NCI-H1417 treated with DMSO at 0.1 percent for 48 hours (cell line): ENCODE measurements at regions not wholly inside any gene's neighbourhood (a gene's known extent, or its start where the extent isn't known, plus 50 kb on each side); places are given as distances from the start of the nearest gene placed in this dataset.
"Not testable (repeated sequence)": the region's sequence is repeated elsewhere in the genome, so short reads cannot be mapped to it uniquely, and the experiment has no call there.

Experiments
- DNase-seq: peaks from one replicate; lab custom pipeline; 2025; lab: John Stamatoyannopoulos, UW

DNA sequence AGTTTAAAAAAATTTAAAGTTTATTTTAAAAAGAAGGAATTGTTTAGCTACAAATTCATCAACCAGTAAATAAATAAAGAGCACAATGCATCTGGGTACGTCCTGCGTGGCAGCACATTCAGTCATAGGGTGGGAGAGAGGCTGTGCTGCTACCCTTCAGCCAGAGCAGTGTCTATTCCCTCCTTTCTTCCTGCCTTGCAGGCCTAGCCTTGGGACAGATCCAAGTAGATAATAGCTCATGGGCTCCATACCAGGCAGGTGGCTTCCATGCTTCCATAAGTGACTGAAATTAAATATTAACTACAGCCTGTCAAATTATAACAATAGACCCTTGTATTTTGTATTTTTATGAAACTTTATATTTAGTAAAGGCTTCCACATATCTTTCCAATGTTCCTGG lies 408.3 kb upstream of the RGMB start:
- no peak for DNase-seq

- no peak for DNase-seq
Observed at GRCh38 chr5:98368141-98368540, 405.3 kb upstream of the RGMB start.

GRCh38 chr5:98372351-98372750 lies 401.1 kb upstream of the RGMB start:
- DNase-seq: no peak

DNA sequence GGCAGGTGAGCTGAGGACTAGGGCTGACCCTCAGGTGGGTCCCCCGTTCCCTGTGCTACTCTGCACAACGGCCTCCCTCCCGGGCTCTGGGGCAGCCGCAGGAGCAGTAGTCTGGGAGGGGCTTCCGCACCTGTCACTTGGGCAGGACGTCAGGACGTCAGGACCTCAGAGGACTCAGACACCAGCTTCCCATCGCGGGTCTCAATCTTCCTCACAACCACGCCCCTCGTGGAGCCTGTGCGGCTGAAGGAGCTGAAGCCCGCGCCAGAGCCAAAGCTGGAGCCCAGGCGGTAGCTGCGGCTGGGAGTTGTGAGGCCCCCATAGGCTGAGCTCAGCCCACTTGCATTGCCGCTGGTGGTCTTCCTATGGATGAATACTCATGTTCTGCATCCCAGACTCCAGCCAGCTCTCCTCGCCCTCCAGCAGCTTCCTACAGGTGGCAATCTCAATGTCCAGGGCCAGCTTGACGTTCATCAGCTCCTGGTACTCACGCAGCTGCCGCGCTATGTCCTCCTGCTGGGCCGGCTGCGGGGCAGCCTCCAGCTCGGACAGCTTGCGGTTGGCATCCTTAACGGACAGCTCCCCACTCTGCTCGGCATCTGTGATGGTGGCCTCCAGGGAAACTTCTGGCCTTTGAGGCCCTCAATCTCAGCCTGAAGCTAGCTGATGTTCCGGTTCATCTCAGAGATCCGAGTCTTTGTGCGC lies 381.4 kb upstream of the RGMB start:
- DNase-seq: no peak

GRCh38 chr5:98393205-98393604 lies 380.3 kb upstream of the RGMB start:
- not testable (repeated sequence) for DNase-seq

DNA sequence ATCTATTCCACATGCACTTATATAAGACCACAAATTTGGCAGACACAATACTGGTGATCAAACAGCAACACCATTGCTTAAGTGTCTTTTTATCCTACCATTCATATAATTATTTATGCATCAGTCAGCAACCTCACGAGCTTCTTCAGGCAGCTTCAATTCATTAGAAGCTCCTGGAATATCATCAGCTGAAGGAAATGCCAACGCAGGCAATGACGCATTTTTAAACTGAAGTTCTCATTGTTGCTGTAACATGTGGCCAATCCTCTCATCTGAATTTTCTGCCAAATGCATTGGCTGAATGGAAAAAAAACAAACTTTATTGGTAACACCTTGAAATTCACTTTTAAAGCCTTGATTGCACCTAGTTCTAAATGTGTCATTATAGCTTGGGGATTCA lies 376.4 kb upstream of the RGMB start:
- DNase-seq: no peak

GRCh38 chr5:98398465-98398864 lies 375.0 kb upstream of the RGMB start:
- no peak for DNase-seq

DNA sequence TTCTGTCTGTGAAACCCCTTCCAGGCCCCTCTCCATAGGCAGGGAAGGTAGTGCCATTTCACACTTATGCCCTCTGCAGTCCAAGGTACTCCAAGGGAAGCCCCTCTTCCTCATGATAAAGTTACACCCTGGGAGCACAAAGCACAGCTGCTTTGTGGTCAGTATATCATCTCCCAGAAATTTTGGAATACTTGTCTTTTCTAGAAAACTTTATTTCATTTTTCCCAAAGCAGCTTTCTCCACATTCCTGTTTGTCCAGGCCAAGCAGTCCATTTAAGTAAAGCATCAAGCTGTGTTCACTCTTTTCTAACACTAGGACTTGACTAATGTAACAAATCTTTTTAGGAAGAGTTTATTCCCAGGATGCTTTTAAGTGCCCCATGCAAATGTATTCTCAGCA lies 371.8 kb upstream of the RGMB start:
- DNase-seq: no peak

DNA sequence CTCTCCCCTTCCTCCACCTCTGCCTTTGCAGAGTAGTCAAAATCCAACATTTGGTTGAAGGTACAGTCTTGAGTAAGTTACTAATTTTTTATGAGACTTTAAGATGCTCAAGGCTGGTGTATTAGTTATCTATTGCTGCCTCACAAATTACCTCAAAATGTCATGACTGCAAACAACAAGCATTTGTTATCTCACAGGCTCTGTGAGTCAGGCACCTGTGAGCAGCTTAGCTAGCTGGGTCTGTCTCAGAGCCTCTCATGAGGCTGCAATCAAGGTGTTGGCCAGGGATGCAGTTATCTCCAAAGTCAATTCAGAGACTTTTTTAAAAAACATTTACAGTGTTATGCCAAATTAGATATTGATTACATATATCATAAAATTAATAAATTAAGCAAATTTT lies 371.3 kb upstream of the RGMB start:
- DNase-seq: no peak

GRCh38 chr5:98403131-98403530 lies 370.3 kb upstream of the RGMB start:
- no peak for DNase-seq

- DNase-seq: no peak
Observed at GRCh38 chr5:98414938-98415337, 358.5 kb upstream of the RGMB start.

- DNase-seq: no peak
Observed at GRCh38 chr5:98415663-98416062, 357.8 kb upstream of the RGMB start.

DNA sequence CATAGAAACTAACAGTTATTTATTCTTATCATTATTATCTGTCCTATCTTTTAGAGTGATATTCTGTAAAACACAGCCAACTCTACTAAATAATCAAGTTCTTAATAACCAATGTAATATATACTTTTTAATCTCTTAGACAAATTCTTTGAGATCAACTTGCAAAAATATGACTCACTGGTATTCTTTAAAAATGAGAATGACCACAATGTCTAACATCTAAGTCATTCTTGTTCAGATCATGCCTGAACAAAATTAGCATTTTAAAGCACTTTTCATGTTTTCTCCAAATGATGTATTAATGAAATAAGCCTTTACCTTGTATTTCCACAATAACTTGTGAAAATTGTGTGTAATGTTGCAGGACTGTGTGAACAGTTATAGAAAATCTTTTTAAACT lies 356.9 kb upstream of the RGMB start:
- DNase-seq: no peak

DNA sequence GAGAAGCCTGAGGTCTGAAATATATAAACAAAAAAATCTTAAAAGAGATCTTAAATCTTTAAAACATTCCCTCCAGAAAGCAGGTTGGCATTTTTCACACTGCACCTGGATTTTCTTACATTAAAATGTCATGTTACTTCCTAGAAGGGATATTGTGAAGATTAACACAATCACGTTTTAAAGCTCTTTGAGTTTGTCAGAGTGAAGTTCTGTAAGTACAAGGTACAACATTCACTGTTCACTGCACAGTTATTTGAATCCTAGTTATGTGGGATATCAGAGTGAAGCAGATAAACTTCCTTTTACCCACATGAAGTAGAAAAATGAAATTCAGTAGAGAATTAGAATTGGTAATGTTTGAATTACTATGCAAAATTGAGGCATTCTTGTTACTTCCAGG lies 353.6 kb upstream of the RGMB start:
- DNase-seq: no peak

GRCh38 chr5:98424681-98425450 lies 348.6 kb upstream of the RGMB start:
- no peak for DNase-seq

DNA sequence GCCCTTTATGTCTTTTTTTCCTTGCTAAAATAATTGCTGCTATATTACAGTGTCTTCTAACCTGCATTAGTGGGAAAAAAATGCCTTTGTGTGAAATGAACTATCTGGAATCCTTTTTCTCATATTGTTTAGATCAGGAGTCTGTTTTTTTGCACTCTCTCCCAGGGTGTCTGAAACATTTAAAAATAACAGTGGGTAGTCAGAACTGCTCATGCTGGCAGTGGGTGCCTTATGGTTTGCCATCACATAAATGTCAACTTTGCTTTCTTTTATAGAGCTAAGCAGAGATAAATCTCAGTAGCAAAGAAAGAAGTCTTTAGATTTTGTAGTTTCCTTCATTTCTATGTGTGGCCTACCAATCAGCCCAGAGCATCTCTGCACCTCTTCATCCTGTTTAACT lies 347.8 kb upstream of the RGMB start:
- DNase-seq: no peak

GRCh38 chr5:98428806-98429205 lies 344.7 kb upstream of the RGMB start:
- no peak for DNase-seq

DNA sequence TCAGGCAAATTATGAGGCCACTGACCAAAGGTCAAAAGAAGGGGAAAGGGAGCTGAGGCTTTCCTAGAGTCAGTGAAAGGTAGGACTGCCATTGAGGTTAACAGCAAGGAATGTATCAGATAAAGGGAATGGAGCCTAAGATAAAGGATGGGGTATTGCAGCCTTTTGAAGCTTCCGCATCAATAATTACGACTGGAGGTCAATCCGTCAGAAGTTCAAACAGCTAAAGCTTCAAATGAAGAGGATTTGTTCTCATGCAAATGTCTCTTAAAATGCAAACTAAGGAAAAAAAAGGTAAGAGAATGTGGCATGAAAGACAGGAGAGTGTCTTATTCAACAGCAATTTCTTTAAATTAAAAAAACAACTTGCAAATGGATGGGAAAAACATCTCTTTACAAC lies 341.1 kb upstream of the RGMB start:
- no peak for DNase-seq

DNA sequence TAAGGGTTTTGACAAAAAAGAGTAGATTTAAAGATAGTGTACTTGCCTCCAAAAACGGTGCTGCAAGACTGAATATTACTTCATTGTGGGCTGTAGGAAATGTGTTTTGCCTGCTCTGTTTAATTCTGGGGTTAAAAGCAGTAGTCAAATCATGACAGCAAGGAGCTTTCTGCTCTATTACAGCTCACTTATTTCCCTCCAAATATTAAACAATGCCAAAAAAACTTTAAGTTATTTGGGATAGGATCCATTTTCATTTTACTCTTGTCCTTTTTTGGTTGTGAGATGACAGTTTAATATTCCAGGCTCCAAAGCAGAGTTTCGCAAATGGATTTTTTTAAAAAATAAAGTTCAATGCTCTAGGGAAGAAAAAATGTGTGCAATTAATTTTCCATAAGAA lies 340.4 kb upstream of the RGMB start:
- no peak for DNase-seq

DNA sequence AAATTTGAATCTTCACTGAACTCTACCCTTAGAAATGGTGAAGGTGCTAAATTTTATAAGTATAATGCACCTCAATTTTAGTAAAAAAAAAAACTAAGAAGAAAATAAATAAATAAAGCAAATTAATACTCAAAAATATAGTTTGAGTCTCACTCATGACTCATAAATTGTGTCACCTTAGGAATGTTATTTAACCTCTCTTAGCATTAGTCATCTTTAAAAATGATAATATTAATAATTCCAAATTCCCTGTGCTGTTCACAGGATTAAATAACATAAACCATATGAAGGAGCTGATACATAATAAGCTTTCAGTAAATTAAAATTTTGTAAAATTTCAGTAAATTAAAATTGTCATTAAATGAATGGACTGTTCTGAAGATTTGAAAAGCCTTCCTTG lies 339.8 kb upstream of the RGMB start:
- no peak for DNase-seq

DNA sequence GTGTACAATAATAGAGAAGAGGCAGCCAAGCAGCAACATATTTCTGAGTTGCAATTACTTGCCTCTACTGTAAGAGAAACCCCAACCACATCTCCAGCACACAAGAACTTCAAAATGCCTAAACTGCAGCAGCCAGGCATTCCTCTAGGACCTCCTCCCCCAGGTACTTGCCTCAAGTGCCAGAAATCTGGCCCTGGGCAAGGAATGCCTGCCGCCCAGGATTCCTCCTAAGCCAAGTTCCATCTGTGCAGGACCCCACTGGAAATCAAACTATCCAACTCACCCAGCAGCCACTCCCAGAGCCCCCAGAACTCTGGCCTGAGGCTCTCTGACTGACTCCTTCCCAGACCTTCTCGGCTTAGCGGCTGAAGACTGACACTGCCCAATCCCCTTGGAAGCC lies 336.8 kb upstream of the RGMB start:
- DNase-seq: no peak

GRCh38 chr5:98442448-98442847 lies 331.0 kb upstream of the RGMB start:
- no peak for DNase-seq

- no peak for DNase-seq
Observed at GRCh38 chr5:98443881-98444280, 329.6 kb upstream of the RGMB start.

DNA sequence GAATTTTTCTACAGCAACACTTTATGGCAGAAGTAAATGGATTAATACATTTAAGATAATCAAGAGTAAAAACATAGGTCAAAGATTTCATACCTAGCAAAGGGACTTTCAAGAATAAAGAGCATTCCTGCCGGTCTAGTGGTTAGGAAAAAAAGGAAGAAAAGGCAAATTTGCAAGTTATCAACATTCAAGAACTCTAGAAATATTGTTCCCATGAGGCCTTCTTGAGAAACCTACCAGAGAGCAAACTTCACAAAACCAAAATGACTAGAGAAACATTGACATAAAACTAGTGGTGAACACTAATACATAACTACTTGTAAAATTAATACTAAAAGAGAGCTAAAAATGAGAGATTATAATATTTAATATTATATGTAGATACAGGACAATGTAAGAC lies 320.2 kb upstream of the RGMB start:
- no peak for DNase-seq
